ENCODE measurements at regions not wholly inside any gene's neighbourhood (a gene's known extent, or its start where the extent isn't known, plus 50 kb on each side); places are given as distances from the start of the nearest gene placed in this dataset.
"Not testable (repeated sequence)": the region's sequence is repeated elsewhere in the genome, so short reads cannot be mapped to it uniquely, and the experiment has no call there.

DNA sequence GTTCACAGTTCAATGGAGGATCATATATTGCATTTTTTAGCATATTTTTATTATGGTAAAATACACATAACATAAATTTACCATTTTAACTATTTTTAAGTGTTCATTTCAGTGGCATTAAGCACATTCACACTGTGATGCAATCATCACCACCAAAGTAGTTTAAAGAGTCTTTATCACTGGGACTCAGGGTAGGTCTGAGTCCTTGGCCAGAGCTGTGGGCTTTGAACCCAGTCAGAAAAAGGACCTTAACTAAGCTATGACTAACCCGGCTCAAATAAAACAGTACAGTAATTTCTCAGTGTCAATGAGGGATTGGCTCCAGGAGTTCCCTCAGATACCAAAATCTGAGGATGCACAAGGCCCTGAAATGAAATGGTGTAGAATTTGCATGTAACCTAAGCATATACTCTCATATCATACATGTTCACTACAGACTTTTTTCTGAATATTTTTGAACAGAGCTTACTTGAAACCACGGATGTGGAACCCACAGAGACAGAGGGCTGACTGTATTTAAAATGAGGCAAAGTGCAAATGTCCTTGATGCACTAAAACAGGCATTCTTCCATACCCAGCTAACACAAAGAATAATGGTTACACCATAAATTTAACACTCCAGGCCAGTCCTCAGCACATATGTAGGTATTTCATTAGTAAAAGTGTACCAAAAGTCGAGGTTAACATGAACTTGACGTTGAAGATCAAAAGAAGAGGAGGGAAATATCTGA, 246.2 kb downstream of the LNPK start:
- no peak for DNase-seq (ENCODE audit: low spot score)

- DNase-seq (ENCODE audit: low spot score): no peak
Measured at GRCh38 chr2:175755169-175755568, 246.9 kb downstream of the LNPK start.

- no peak for DNase-seq (ENCODE audit: low spot score)
Measured at GRCh38 chr2:175750195-175750594, 251.9 kb downstream of the LNPK start.

DNA sequence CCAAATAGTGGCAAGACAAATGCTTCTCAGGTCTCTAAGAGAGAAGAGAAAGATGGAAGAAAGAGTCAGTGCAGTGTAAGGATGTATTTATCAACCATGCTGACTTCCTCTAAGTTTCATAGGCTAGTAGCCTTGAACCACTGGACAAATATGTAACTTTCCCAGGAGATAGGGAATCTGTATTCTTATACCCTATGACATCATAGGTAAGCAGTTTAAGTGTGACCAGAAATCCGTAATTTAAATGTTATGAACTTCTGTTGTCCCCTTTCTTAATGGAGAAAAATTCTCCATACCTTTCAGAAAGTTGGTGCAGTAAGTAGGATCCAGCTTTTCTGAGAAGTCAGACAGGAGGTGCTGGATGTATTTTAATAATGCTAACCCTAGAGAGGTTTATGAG, 256.2 kb downstream of the LNPK start:
- DNase-seq (ENCODE audit: low spot score): no peak

DNA sequence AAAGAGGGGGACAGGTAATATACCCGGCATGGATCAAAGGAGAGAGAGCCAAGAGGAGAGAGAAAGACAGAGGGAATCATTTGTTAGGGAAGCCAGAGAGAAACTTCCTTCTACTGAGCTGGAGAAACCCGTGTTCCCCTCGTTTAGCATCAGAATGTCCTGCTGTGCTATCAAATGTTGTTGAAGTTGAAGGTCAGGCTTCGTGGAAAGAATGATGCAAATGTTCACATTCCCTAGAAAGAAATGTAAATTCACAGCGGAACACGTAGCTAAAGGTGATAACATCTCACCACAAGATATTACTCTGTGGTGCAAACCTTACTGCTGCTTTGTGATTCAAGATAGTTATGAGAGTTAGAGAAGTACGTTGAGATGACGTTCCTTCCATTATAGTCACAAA, 258.1 kb downstream of the LNPK start:
- DNase-seq (ENCODE audit: low spot score): no peak

- DNase-seq (ENCODE audit: low spot score): no peak
Measured at GRCh38 chr2:175743011-175743410, 259.1 kb downstream of the LNPK start.

DNA sequence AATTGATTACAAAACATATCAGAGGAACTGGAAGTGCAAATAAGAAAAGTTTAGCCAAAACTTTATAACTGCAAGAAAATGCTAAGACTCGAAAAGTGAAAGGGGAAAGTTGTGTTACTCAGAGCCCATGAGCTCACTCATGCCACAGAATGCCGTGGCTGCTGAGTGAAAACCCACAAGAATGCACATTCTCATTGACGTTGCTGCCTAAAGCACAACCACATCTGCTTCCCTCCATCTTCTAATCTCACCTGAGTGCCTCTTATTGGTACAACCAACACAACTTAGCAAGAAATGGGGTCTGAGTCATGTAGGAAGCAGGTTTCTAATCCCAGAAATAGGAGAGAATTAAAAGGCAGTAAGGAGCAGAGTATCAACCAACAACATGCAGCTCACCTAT, 259.7 kb downstream of the LNPK start:
- no peak for DNase-seq (ENCODE audit: low spot score)

DNA sequence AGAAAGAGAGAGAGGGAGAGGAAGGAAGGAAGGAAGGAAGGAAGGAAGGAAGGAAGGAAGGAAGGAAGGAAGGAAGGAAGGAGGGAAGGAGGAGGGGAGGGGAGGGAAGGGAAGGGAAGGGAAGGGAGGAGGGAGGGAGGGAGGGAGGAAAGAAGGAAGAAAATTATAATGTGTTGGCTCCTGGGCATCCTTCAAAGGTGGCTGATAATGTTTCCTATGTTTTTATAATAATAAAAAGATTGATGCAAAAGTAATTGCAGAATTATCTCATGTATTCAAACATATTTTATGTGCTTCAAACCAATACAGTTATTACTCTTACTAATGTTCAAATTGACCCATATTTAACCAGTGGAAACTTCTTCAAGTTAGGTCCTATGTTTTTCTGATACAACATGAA, 260.9 kb downstream of the LNPK start:
- no peak for DNase-seq (ENCODE audit: low spot score)

DNA sequence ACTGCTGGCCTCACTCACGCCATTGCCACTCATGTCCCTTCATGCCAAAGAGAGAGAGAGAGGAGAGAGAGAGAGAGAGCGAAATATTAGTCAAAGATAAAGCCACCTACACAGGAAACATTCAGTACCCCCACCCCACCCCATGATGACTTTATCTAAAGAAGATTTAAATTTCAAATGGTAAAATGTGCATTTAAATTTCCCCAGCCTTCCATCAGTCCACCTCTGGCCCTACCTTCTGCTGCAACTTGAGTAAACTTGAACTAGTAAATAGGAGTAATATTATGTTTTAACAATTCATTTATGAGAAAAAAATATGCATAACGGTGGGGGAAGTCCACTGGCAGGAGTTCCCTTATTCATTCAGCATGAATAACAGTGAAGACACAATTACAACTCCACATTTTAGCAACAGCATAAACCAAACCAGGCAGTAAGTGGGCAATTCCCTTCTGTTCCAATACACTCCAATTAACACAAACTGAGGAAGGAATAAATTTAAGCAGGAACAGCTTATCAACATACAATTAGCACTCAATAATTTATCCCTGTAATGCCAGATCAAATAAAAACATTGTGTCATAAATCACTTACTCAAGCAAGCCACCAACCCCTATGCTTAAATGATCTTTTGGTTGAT, 264.2 kb downstream of the LNPK start:
- DNase-seq (ENCODE audit: low spot score): no peak

- no peak for DNase-seq (ENCODE audit: low spot score)
Measured at GRCh38 chr2:175734686-175735085, 267.4 kb downstream of the LNPK start.

GRCh38 chr2:175732531-175732930, 269.5 kb downstream of the LNPK start:
- DNase-seq (ENCODE audit: low spot score): no peak

GRCh38 chr2:175730050-175730449, 272.0 kb downstream of the LNPK start:
- no peak for DNase-seq (ENCODE audit: low spot score)

DNA sequence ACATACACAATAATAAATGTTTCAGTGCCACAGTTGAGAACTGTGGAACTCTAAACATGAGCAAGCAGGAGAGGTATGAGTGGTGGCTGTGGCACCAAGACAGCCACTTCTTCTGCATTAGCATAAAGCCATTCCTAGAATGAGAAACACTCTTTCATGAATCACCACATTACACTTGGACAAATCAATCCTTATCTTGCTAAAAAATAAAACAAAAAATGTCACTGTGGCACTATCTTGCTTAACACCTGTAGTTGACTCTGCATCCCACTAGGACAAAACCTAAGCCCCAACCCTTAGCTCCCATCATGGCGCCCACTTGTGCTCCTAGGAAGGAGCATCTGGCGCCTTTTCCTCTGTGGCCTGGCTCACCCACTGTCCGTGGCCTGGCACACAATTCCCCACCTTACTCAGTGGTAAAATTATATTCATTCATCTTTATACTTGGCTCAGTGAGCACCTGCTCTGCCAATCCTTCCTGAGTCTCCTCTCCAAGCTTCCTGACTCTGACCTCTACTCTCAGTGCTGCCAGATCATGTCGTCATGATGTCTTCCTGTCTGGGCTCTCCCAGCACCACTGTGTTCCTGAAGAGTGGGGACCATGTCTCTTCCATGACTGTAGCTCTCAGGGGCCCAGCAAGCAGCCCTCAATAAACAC, 272.9 kb downstream of the LNPK start:
- DNase-seq (ENCODE audit: low spot score): no peak

GRCh38 chr2:175728032-175728431, 274.0 kb downstream of the LNPK start:
- no peak for DNase-seq (ENCODE audit: low spot score)

- no peak for DNase-seq (ENCODE audit: low spot score)
Measured at GRCh38 chr2:175726223-175726622, 275.8 kb downstream of the LNPK start.

GRCh38 chr2:175709248-175709647, 292.8 kb downstream of the LNPK start:
- no peak for DNase-seq (ENCODE audit: low spot score)

DNA sequence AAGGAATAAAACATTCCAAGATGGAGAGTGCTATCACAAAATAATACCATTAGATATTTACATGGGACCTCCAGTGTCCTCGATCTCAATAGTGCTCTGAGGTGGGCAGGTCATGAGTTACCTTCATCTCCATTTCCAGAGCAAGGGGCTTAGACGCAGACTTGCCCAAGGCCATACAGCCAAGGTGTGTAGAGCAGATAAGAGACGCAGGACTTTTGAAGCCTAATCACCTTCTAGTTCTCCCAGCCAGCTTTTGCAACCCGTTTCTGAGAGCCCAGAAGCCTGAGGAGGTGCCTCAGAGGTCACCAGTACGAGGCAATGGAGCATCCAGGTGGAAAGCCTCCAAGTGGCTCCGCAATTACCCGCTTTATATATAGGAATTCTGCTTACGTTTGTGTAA, 294.7 kb downstream of the LNPK start:
- DNase-seq (ENCODE audit: low spot score): no peak

DNA sequence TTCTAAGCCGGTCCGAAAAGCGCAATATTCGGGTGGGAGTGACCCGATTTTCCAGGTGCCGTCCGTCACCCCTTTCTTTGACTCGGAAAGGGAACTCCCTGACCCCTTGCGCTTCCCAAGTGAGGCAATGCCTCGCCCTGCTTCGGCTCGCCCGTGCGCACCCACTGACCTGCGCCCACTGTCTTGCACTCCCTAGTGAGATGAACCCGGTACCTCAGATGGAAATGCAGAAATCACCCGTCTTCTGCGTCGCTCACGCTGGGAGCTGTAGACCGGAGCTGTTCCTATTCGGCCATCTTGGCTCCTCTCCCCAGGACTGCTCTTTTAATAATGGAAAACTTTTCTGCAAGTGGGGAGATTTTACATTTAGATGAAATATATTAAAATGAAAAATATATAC, 297.5 kb downstream of the LNPK start:
- not testable (repeated sequence) for DNase-seq (ENCODE audit: low spot score)

- DNase-seq (ENCODE audit: low spot score): no peak
Measured at GRCh38 chr2:175698061-175698460, 304.0 kb downstream of the LNPK start.

DNA sequence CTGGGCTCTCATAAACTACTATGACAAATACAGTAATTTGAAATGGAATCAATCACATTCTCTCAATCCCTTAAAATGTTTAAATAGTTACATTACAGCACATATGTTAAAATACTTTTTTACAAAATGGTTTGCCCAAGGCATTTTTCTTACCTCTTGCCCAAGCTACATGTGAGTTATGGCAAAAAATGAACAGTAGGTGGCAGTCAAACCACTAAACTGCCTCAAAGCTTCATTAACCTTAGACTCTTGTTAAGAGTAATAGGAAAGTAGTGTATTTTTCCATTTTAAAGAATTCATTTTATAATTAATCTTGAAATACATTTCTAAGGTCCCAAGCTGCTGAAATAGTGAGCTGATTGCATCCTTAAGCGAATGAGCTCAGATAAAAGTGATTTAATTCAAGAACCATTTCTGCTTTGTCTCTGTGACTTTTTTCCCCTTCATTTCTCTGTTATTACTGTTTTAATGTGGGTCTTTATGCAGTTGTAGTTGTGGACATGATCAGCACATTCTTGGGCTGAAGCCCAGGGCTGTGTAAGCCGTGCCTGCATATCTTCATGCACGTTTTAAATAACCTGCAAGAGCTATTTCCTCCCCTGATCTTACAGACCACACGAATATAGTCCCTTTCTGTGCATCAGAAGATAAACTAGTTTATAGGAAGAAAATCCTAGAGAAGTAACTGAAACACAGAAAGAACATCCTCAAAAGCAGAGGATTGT, 311.8 kb downstream of the LNPK start:
- peak; percentile 66 for DNase-seq (ENCODE audit: low spot score)

DNA sequence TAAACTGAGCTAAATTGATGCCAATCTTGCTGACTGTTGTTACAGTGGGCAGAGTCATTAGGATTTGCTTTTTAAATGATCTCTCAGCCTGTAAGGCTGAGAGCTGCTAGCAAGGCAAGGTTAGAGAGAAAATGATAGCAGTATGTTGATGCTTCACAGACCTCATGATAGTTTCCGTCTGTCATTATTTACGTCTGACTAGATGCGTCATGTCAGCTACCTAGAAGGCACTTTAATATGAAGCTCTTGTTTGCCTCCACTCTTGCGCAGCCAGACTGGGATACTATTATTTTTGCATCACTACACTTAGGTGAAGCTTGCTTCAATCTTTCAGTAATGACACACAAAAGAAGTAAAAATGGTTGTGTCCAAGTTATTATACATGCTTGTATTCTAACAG, 313.8 kb downstream of the LNPK start:
- DNase-seq (ENCODE audit: low spot score): no peak

DNA sequence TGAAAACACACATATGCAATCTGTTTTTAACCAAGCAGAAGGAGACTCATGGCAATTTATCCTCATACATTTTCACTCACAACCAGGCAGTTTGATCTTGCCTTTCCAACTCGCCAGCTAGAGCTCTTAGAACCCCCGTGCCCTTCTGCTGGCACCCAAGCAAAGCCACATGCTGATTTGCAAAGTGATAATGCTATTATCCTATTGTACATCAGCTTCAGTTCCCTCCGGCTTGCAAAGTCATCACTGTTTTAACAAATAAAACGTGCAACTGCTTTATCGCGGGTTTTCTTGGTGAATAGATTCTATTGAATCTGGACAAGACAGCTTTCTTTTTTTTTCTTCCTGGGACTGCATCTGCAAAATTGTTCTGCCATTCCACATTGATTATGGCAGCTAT, 314.6 kb downstream of the LNPK start:
- no peak for DNase-seq (ENCODE audit: low spot score)

DNA sequence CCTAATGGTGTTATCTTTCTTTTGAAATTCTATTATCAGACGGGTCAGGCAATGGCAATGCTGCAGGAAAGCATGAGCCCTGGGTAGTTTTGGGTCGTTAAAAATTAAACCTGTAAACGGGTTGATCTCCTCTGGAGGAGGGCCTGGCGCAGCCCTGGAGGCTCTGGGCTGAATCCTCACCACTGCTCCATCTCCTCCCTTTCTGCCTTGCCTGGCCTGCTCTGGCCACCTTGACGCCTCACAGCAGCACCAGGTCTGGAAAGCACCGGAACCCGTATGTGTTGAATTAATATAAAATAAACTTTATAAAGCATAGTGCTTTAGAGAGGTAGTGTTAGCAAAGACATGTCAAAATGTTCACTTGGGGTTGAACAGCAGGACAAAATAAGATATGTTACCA, 316.1 kb downstream of the LNPK start:
- DNase-seq (ENCODE audit: low spot score): no peak
